Stomach (tissue), 8 donors: ENCODE measurements at regions not wholly inside any gene's neighbourhood (a gene's known extent, or its start where the extent isn't known, plus 50 kb on each side); places are given as distances from the start of the nearest gene placed in this dataset.

Experiments
- DNase-seq, 2 donors: peaks; one replicate each; pipeline versions ENCODE4 v3.0.0 to v3.0.0-alpha.2; 2013 to 2019
- H3K27ac ChIP-seq, 5 donors: fragments of 200-600 bp in 4 of 5; sonication (generic) in 4 of 5; one replicate each; pipeline ENCODE4 v1.5.1; 2013 to 2019; ENCODE audit warnings: mild to moderate bottlenecking in 1 of 5, moderate library complexity in 1 of 5
- H3K27me3 ChIP-seq, 3 donors: fragments of 200-600 bp; sonication (generic); one replicate each; pipeline ENCODE4 v1.5.1; 2017 to 2019; ENCODE audit warnings: mixed run types in 1 of 3
- H3K36me3 ChIP-seq, 4 donors: fragments of 200-600 bp; sonication (generic); 1 replicate in 3 of 4; 2 replicates in 1 of 4; pipeline ENCODE4 v1.5.1; 2016 to 2019
- H3K4me1 ChIP-seq, 4 donors: fragments of 200-600 bp; sonication (generic); one replicate each; pipeline ENCODE4 v1.5.1; 2016 to 2019
- H3K4me3 ChIP-seq, 4 donors: fragments of 200-600 bp; sonication (generic) in 3 of 4; one replicate each; pipeline ENCODE4 v1.5.1; 2016 to 2019; ENCODE audit warnings: mild to moderate bottlenecking in 1 of 4
- H3K9me3 ChIP-seq, 4 donors: fragments of 200-600 bp; sonication (generic); one replicate each; pipeline ENCODE4 v1.5.1; 2016 to 2019
- CTCF ChIP-seq, 7 experiments: fragments of 450-650 bp in 4 of 7; fragments of 200-600 bp in 3 of 7; sonication (generic) in 3 of 7; IDR thresholded peaks; one replicate each; pipeline ENCODE4 v1.5.1; 2016 to 2019; ENCODE audit warnings: antibody characterized with exemption in 7 of 7, control low read depth in 2 of 7, mild to moderate bottlenecking in 1 of 7
- EP300 ChIP-seq: sonication (generic); formaldehyde crosslinking; IDR thresholded peaks from one replicate; pipeline ENCODE4 v1.6.1; 2017; ENCODE audit warnings: antibody characterized with exemption
- POLR2A ChIP-seq, 4 donors: fragments of 450-650 bp; IDR thresholded peaks; one replicate each; pipeline ENCODE4 v1.6.1; 2016; ENCODE audit warnings: antibody characterized with exemption in 4 of 4, control low read depth in 2 of 4, mild to moderate bottlenecking in 1 of 4, moderate library complexity in 1 of 4
- POLR2AphosphoS5 ChIP-seq, 3 donors: sonication (generic); formaldehyde crosslinking; IDR thresholded peaks; one replicate each; pipeline ENCODE4 v1.6.1; 2016; ENCODE audit warnings: antibody characterized with exemption in 3 of 3
- WGBS, 5 donors: extraction: QIAGEN DNeasy Blood & Tissue Kit in 3 of 5; methylation state at CpG; one replicate each; pipeline versions ENCODE4 v1.1.5 to v1.1.7; 2013 to 2018; 5-methylcytosine and 5-hydroxymethylcytosine counted together
- intact Hi-C: fragments of 100-400 bp; cut with DNase I; formaldehyde crosslinking; loops from one replicate; pipeline ENCODE4 v1.15.1; 2023; ENCODE audit warnings: low total_unique reads
- donor health status: healthy with polysubstance abuse.
- donor health status: Bipolar disorder and iron deficiency.
- donor health status: healthy.

DNA sequence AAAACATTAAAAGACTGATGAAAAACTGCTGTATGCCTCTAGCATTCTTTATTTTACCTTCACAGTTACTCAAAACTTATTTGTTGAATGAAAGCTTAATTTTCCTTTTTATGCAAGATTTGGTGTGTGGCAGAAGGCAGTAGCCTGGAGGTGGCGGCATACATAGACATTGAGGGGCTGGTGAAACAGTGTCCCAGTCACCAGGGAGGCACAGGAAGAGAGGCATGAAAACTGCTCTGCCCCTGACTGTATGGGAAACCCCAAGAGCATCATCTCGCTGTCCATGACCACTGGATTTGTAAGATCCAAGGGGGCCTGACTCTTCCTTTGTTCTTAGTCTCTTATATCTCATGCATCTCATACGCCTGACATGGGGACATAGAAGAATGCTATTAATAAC is 493.7 kb upstream of the GOLIM4 start:
- Histone ChIP-seq H3K36me3 (no peaks in the 10 kb centered on the region), H3K27me3 (no peaks in the 10 kb centered on the region), H3K9me3 (no peaks in the 10 kb centered on the region), H3K27ac (no peak overlapping the region), H3K4me3 (no peak overlapping the region), H3K4me1 (no peaks in the 10 kb centered on the region)
- DNase-seq, result no peak
- TF ChIP-seq POLR2A (IDR thresholded peaks at IDR 0.05) (no peak), CTCF (IDR thresholded peaks at IDR 0.05) (no peak), EP300 (no peak), POLR2AphosphoS5 (IDR thresholded peaks at IDR 0.05) (no peak)
- intact Hi-C loops, result no loop called here
- 83 to 92% (median 89%) methylated on average over 3 of the region's 3 CpGs for WGBS, 5 donors

- no peaks in the 10 kb centered on the region for H3K9me3 ChIP-seq
- H3K27me3 ChIP-seq, result no peaks in the 10 kb centered on the region
- intact Hi-C loops, result no loop called here
- H3K36me3 ChIP-seq, result no peaks in the 10 kb centered on the region
- peaks cover 0 to 7% (median 0%) of the 10 kb centered on the region in 4 donors for H3K4me1 ChIP-seq
- no peak overlapping the region for H3K4me3 ChIP-seq
- DNase-seq, result no peak
- TF ChIP-seq EP300 (no peak), CTCF (IDR thresholded peaks at IDR 0.05) (no peak), POLR2A (IDR thresholded peaks at IDR 0.05) (no peak), POLR2AphosphoS5 (IDR thresholded peaks at IDR 0.05) (no peak)
- no peak overlapping the region for H3K27ac ChIP-seq
These were observed 489.8 kb upstream of the GOLIM4 start for GRCh38 chr3:168585544-168585943.

DNA sequence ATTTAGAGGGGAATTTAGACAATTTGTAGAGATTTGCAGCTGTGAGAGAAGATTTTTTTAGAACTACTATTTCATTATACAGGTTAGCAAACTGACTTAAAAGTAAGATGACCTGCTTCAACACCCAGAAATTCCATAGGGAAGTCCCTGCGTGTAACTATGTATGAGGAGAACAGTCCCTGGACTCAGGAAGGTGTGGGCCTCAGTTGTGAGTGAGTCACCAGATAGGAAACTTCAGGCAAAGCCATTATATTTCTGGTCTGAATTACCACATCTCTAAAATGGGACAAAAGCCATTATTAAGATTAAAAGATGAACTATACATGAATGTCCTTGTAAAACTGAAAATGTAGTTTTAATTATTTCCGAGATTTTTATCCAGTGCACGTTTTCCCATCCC is 488.3 kb upstream of the GOLIM4 start:
- no peaks in the 10 kb centered on the region for H3K27me3 ChIP-seq
- DNase-seq, result peak in 1 of 2 donors; percentile 6
- H3K27ac ChIP-seq, result no peak overlapping the region
- H3K36me3 ChIP-seq, result no peaks in the 10 kb centered on the region
- 69 to 75% (median 71%) methylated on average over 3 of the region's 3 CpGs for WGBS, 5 donors
- H3K4me3 ChIP-seq, result no peak overlapping the region
- TF ChIP-seq POLR2AphosphoS5 (IDR thresholded peaks at IDR 0.05) (no peak), POLR2A (IDR thresholded peaks at IDR 0.05) (no peak), EP300 (no peak), CTCF (IDR thresholded peaks at IDR 0.05) (no peak)
- intact Hi-C loops, result no loop called here
- no peaks in the 10 kb centered on the region for H3K9me3 ChIP-seq
- H3K4me1 ChIP-seq, result peaks cover 0 to 7% (median 0%) of the 10 kb centered on the region in 4 donors

DNA sequence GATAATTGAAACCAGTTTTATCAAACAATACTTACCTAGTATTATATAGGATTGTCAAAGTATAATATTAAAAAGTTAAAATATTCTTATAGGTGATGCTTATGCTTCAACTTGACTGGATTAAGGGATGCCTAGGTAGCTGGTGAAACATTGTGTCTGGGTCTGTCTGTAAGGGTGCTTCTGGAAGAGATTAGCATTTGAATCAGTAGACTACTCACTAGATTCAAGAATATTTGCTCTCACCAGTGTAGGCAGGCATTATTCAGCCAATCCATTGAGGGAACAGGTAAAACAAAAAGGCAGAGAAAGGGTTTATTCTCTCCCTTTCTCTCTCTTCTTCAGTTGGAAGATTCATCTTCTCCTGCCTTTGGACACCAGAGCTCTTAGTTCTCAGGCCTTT is 486.8 kb upstream of the GOLIM4 start:
- intact Hi-C loops, result no loop called here
- no peak overlapping the region for H3K27ac ChIP-seq
- no peaks in the 10 kb centered on the region for H3K9me3 ChIP-seq
- H3K27me3 ChIP-seq, result no peaks in the 10 kb centered on the region
- no peak overlapping the region for H3K4me3 ChIP-seq
- peaks cover 0 to 7% (median 0%) of the 10 kb centered on the region in 4 donors for H3K4me1 ChIP-seq
- TF ChIP-seq CTCF (IDR thresholded peaks at IDR 0.05) (no peak), EP300 (no peak), POLR2A (IDR thresholded peaks at IDR 0.05) (no peak), POLR2AphosphoS5 (IDR thresholded peaks at IDR 0.05) (no peak)
- H3K36me3 ChIP-seq, result no peaks in the 10 kb centered on the region
- DNase-seq, result no peak
